Ectodermal cell (in vitro differentiated cells): ENCODE measurements at regions not wholly inside any gene's neighbourhood (a gene's known extent, or its start where the extent isn't known, plus 50 kb on each side); places are given as distances from the start of the nearest gene placed in this dataset.

Experiments used
- H3K27ac ChIP-seq: 2 replicates; pipeline ENCODE4 v1.7.0; 2013; ENCODE audit warnings: mild to moderate bottlenecking, low read depth, low read length; ENCODE audit not compliant: insufficient read depth, poor library complexity, severe bottlenecking
- H3K27me3 ChIP-seq: 2 replicates; pipeline ENCODE4 v1.7.0; 2013; ENCODE audit warnings: mild to moderate bottlenecking, low read length; ENCODE audit not compliant: insufficient read depth, control insufficient read depth, poor library complexity, severe bottlenecking
- H3K36me3 ChIP-seq: one replicate; pipeline ENCODE4 v1.7.0; 2013; ENCODE audit warnings: low read length; ENCODE audit not compliant: control insufficient read depth, insufficient read depth
- H3K4me1 ChIP-seq: one replicate; pipeline ENCODE4 v1.7.0; 2013; ENCODE audit warnings: low read length; ENCODE audit not compliant: control insufficient read depth, insufficient read depth
- H3K4me3 ChIP-seq: 2 replicates; pipeline ENCODE4 v1.7.0; 2013; ENCODE audit warnings: low read depth, low read length, control low read depth; ENCODE audit not compliant: insufficient read depth
- H3K9me3 ChIP-seq: 2 replicates; pipeline ENCODE4 v1.7.0; 2013; ENCODE audit warnings: mild to moderate bottlenecking, low read length, moderate library complexity; ENCODE audit not compliant: control insufficient read depth
- WGBS, 2 experiments: methylation state at CpG; one replicate each; pipeline ENCODE4 v1.1.7; 2013; ENCODE audit warnings: missing lambda C conversion rate in 2 of 2; 5-methylcytosine and 5-hydroxymethylcytosine counted together

- H3K36me3 ChIP-seq: no peaks in the 10 kb centered on the region
- H3K27me3 ChIP-seq: no peaks in the 10 kb centered on the region
- H3K9me3 ChIP-seq: no peaks in the 10 kb centered on the region
- 69 to 72% methylated on average over 2 of the region's 2 CpGs for WGBS, 2 experiments
- no peak overlapping the region for H3K27ac ChIP-seq
- peaks cover 8% of the 10 kb centered on the region for H3K4me1 ChIP-seq
- no peak overlapping the region for H3K4me3 ChIP-seq
These were observed 52.1 kb upstream of the RASGEF1B start for GRCh38 chr4:81523672-81524327.

- H3K4me1 ChIP-seq: peaks cover 8% of the 10 kb centered on the region
- H3K27ac ChIP-seq: no peak overlapping the region
- WGBS, 2 experiments: 80% methylated on average over 1 of the region's 2 CpGs; no CpG with 5 or more reads in 1 of the 2 experiments
- no peaks in the 10 kb centered on the region for H3K9me3 ChIP-seq
- H3K4me3 ChIP-seq: no peak overlapping the region
- H3K27me3 ChIP-seq: no peaks in the 10 kb centered on the region
- H3K36me3 ChIP-seq: no peaks in the 10 kb centered on the region
These were observed 51.0 kb upstream of the RASGEF1B start for GRCh38 chr4:81522711-81523110.

GRCh38 chr4:81521708-81522107 is 50.0 kb upstream of the RASGEF1B start:
- no peaks in the 10 kb centered on the region for H3K36me3 ChIP-seq
- 93 to 97% methylated on average over 1 of the region's 1 CpG for WGBS, 2 experiments
- H3K27me3 ChIP-seq: no peaks in the 10 kb centered on the region
- no peak overlapping the region for H3K4me3 ChIP-seq
- H3K27ac ChIP-seq: no peak overlapping the region
- H3K4me1 ChIP-seq: peaks cover 8% of the 10 kb centered on the region
- no peaks in the 10 kb centered on the region for H3K9me3 ChIP-seq
